Omental fat pad (tissue), 3 donors: ENCODE measurements at regions not wholly inside any gene's neighbourhood (a gene's known extent, or its start where the extent isn't known, plus 50 kb on each side); places are given as distances from the start of the nearest gene placed in this dataset.
A peak's percentile ranks its signal among the peaks of the same experiment; 100 is the strongest.
"Not testable (repeated sequence)": the region's sequence is repeated elsewhere in the genome, so short reads cannot be mapped to it uniquely, and the experiment has no call there.

Experiments used
- ATAC-seq: fragments of 150-250 bp; one replicate; pipeline ENCODE4 v1.9.1; 2016; ENCODE audit warnings: mild to moderate bottlenecking, moderate library complexity; ENCODE audit not compliant: low FRiP score
- DNase-seq: peaks from one replicate; pipeline ENCODE4 v3.0.0-alpha.2; 2019; ENCODE audit warnings: low spot score
- CTCF ChIP-seq, 3 donors: fragments of 450-650 bp; IDR thresholded peaks; one replicate each; pipeline ENCODE4 v1.5.1; 2016 to 2017; ENCODE audit warnings: antibody characterized with exemption in 3 of 3, mild to moderate bottlenecking in 3 of 3, moderate library complexity in 2 of 3

- no peak for ATAC-seq
Measured at GRCh38 chr5:165404917-165405316, 1899.5 kb downstream of the MAT2B start.

GRCh38 chr5:165405340-165405739 lies 1899.9 kb downstream of the MAT2B start:
- TF ChIP-seq CTCF (IDR thresholded peaks at IDR 0.05), result no peak
- ATAC-seq (peak; percentile 59), DNase-seq (no peak)

More at GRCh38 chr5:165404917-165405316, 1899.5 kb downstream of the MAT2B start:
- DNase-seq, result no peak
- TF ChIP-seq CTCF (IDR thresholded peaks at IDR 0.05), result no peak

GRCh38 chr5:165407352-165407751 lies 1901.9 kb downstream of the MAT2B start:
- ATAC-seq, result no peak
- DNase-seq, result no peak

GRCh38 chr5:165410476-165410875 lies 1905.1 kb downstream of the MAT2B start:
- DNase-seq (no peak), ATAC-seq (no peak)
- TF ChIP-seq CTCF (IDR thresholded peaks at IDR 0.05), result no peak

More at GRCh38 chr5:165407352-165407751, 1901.9 kb downstream of the MAT2B start:
- no peak for TF ChIP-seq CTCF (IDR thresholded peaks at IDR 0.05)

- not testable (repeated sequence) for DNase-seq, ATAC-seq
Measured at GRCh38 chr5:165411532-165411931, 1906.1 kb downstream of the MAT2B start.

- DNase-seq (no peak), ATAC-seq (no peak)
- TF ChIP-seq CTCF (IDR thresholded peaks at IDR 0.05), result no peak
Measured at GRCh38 chr5:165420493-165420892, 1915.1 kb downstream of the MAT2B start.

GRCh38 chr5:165423697-165424299 lies 1918.4 kb downstream of the MAT2B start:
- no peak for ATAC-seq
- TF ChIP-seq CTCF (IDR thresholded peaks at IDR 0.05), result no peak
- DNase-seq, result no peak
